Astrocyte of the hippocampus (primary cell): ENCODE measurements at regions not wholly inside any gene's neighbourhood (a gene's known extent, or its start where the extent isn't known, plus 50 kb on each side); places are given as distances from the start of the nearest gene placed in this dataset.
"Not testable (repeated sequence)": the region's sequence is repeated elsewhere in the genome, so short reads cannot be mapped to it uniquely, and the experiment has no call there.

ENCODE experiments used
- DNase-seq: peaks from one replicate; pipeline ENCODE4 v3.0.0; 2011; ENCODE audit warnings: low read depth, low spot score

DNA sequence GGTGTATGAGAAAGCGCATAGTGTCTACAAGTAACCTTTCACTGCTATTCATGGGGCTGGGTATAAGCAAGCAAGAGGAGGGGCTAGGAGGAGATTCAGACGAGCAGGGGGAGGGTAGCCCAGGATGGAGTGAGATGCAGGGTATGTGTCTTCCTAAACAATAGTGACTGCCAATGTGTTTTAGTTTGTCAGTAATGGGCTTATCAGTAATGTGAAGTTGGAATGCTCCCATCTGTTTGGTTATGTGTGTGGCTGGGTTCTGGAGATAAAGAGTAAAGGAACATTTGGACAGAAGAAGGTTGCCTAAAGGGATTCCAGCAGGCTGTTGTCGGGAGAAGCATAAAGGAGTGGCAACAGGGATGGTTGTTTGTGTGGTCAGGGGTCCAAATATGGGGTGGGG lies 62.7 kb upstream of the EZR start:
- not testable (repeated sequence) for DNase-seq

DNA sequence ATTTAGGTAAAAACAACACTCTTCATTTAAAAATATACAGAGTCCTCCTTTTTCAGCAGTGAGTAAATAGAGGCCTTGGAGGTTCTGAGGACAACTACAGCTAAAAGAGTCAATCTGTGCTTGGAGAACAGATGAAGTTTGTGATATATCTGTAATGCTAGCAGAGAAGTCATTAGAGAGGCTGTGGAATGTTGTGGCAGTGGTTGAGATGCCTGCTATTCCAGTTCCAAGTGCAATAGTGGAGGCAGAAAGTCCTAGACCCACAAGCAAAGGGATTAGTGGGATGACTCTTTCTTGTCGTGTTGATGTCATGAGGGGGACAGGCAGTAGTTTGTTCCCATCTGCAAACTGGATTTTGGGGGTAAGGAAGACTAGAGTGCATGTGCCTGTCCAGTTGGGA lies 62.1 kb upstream of the EZR start:
- peak; percentile 28 for DNase-seq

DNA sequence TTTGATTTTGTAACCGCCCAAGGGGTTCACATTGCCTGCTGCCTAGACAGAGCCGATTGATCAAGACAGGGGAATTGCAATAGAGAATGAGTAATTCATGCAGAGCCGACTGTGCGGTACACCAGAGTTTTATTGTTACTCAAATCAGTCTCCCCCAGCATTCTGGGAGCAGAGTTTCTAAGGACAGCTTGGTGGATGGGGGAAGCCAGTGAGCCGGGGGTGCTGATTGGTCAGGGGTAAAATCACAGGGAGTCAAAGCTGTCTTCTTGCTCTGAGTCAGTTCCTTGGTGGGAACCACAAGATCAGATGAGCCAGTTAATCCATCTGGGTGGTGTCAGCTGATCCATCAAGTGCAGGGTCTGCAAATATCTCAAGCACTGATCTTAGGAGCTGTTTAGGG lies 60.0 kb upstream of the EZR start:
- DNase-seq = peak; percentile 58

DNA sequence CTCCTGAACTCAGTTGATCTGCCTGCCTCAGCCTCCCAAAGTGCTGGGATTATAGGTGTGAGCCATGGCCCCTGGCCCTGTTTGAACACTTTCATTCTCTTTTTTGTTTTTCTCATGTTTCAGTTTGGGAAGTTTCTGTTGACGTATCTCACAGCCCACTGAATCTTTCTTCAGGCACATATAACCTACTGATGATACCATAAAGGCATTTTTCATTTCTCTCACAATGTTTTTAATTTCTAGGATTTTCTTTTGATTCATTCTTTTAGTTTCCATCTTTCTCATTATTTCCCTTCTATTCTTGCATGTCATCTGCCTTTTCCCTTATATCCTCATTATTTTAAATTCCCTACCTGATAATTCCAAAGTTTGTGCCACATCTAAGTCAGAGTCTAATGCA lies 58.5 kb upstream of the EZR start:
- DNase-seq = no peak

DNA sequence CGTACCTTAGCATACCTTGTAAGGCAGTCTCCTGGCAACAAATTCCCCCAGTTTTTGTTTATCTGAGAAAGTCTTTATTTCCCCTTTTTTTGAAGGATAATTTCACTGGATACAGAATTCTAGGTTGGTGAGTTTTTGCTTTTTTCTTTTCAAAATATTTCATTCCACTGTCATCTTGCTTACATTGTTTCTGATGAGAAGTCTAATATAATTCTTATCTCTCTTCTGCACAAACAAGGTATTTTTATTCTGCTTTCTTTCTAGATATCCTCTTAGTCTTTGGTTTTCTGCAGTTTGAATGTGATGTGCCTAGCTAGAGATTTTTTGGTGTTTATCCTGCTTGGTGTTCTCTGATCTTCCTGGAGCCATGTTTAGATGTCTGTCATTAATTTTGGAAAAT lies 57.7 kb upstream of the EZR start:
- no peak for DNase-seq

DNA sequence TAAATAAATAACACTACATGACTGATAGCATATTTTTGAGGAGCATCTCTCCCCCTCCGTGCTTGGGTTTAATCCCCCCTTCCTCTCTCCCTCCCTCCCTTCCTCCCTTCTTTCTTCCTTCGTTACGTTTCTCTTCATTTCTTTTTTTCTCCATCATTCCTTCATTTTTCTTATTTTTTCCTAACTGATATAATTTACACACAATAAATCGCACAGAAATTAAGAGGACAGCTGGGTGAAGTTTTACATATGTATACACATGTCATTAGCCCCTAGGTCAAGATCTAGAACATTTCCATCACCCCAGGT lies 51.4 kb upstream of the EZR start:
- no peak for DNase-seq

DNA sequence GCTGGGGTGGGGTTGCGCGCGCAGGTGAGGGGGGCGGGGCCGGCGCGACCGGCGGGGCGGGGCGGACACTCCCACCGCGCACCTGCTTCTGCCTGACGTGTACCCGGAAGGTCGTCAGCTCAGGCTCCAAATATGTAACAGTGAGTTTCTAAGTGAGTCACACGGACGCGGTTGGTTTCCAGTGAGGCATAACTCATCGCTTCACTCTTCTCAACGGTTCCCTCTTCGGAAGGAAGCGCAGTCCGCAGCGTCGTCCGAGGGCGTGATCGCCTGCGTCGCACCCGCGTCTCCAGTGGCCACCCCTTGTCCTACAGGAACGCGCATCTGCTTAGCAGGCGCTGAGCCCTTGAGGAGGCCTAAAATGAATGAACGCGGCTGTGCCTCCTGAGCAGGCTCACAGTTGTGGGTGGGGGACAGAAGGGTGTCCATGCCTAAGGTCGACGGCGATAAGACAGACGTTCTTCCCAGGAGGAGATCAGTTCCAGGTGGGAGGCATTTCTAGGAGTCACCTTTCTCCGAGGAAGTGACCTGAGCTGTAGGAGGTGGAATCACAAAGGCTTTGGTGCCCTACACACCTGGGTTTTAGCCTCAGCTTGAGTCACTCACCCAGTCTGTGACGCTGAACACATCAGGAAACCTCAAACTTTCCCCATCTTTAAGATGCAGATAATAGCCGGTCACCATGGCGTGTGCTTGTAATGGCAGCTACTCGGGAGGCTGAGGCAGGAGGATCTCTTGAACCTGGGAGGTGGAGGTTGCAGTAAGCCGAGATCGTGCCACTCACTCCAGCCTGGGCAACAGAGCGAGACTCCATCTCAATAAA lies 50.9 kb upstream of the EZR start:
- peak; percentile 92 for DNase-seq

DNA sequence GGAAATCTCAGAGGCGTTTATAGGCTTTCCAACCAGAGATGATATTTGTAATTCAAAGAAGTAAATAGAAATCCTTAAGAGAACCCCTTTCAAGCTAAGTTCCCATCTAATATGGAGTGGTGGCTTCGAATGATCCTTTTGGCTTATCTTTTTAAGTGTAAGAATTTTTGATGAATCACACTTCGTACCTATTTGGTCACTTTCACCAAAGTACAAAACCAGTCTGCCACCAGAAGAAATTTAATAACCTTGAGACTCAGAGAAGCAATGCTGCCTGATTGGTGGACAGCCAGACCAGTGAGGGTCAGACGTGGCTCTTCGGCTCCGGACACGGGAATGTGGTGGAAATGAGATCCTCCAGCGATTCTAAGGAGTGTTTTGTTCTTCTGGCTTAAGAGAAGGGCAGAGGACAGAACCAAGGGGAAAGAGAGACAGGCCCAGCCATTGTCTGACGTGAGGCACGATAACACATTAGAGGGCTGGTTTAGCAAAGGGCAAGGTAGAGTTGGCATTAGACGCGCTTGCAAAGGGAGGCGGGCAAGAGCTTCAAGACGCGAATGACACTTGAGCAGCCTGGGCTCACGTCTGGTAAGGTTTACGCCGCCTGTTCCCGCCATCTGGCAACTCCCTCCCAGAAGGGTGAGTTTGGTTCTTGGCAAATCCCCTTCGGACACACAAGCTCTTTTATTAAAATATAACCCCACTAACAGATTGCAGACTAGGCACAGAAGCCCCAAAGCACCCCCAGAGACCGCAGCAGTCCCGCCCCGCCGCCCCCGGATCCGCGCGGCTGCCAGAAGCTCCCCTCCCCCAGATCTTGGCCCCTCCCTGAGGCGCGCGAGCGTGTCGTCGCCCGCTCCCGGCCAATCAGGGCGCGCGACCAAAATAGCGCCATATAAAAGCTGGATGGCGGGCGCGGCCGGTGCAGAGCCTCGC lies 50.0 kb upstream of the EZR start:
- no peak for DNase-seq
